Inflammatory macrophage treated with lipopolysaccharide for 1 hour (primary cell): ENCODE measurements at regions not wholly inside any gene's neighbourhood (a gene's known extent, or its start where the extent isn't known, plus 50 kb on each side); places are given as distances from the start of the nearest gene placed in this dataset.
"Not testable (repeated sequence)": the region's sequence is repeated elsewhere in the genome, so short reads cannot be mapped to it uniquely, and the experiment has no call there.

Source experiments
- DNase-seq, 2 donors: peaks; one replicate each; pipeline ENCODE4 v3.0.0-alpha.2; 2020 to 2022

- no peak for DNase-seq
These were observed 401.0 kb downstream of the TMEM121 start for GRCh38 chr14:105927096-105928060.

- DNase-seq: not testable (repeated sequence)
These were observed 402.1 kb downstream of the TMEM121 start for GRCh38 chr14:105928171-105929111.

GRCh38 chr14:105929327-105930081, 403.1 kb downstream of the TMEM121 start:
- no peak for DNase-seq

- DNase-seq: no peak
These were observed 404.2 kb downstream of the TMEM121 start for GRCh38 chr14:105930572-105930971.

GRCh38 chr14:105931808-105932483, 405.6 kb downstream of the TMEM121 start:
- no peak for DNase-seq

GRCh38 chr14:105933238-105933637, 406.9 kb downstream of the TMEM121 start:
- no peak for DNase-seq

- no peak for DNase-seq
These were observed 409.0 kb downstream of the TMEM121 start for GRCh38 chr14:105935384-105935783.

GRCh38 chr14:105937253-105938054, 411.1 kb downstream of the TMEM121 start:
- DNase-seq: no peak

GRCh38 chr14:105938055-105938863, 411.9 kb downstream of the TMEM121 start:
- DNase-seq: no peak

- no peak for DNase-seq
These were observed 412.6 kb downstream of the TMEM121 start for GRCh38 chr14:105938959-105939358.

- DNase-seq: peak; percentile 18 to 20
These were observed 413.6 kb downstream of the TMEM121 start for GRCh38 chr14:105939810-105940508.

- DNase-seq: no peak
These were observed 414.3 kb downstream of the TMEM121 start for GRCh38 chr14:105940534-105941225.

- no peak for DNase-seq
These were observed 415.1 kb downstream of the TMEM121 start for GRCh38 chr14:105941226-105942166.

- DNase-seq: not testable (repeated sequence)
These were observed 416.3 kb downstream of the TMEM121 start for GRCh38 chr14:105942725-105943124.

- no peak for DNase-seq
These were observed 417.7 kb downstream of the TMEM121 start for GRCh38 chr14:105943973-105944602.

- peak; percentile 49 to 89 for DNase-seq
These were observed 418.5 kb downstream of the TMEM121 start for GRCh38 chr14:105944632-105945610.
